GM19468 (cell line): ENCODE measurements at regions not wholly inside any gene's neighbourhood (a gene's known extent, or its start where the extent isn't known, plus 50 kb on each side); places are given as distances from the start of the nearest gene placed in this dataset.

Experiments used
- ATAC-seq: cut with Tn5 transposase; IDR thresholded peaks from one replicate; pipeline ENCODE4 v1.9.1; 2021; ENCODE audit warnings: mild to moderate bottlenecking, moderate library complexity, moderate number of reproducible peaks; ENCODE audit not compliant: unreplicated experiment; ENCODE audit errors: extremely low read depth

DNA sequence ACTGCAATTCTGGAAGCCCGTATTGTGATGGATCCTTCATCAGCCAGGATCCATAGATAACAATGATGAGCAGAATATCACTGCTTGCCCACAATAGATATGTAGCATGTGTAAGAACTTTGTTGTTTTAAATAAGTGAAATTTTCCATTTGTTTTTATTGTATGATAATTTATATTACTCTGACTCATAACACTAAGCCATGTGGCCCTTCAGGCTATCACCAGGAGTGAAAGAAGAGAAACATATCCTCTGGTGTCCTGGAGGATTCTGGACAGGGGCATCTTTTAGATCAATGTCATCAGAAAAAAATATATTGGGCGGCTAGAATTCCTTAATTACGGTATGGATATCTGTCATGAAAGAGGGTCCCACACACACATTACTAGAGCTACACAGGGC lies 167.5 kb downstream of the SLC6A15 start:
- ATAC-seq: no peak

DNA sequence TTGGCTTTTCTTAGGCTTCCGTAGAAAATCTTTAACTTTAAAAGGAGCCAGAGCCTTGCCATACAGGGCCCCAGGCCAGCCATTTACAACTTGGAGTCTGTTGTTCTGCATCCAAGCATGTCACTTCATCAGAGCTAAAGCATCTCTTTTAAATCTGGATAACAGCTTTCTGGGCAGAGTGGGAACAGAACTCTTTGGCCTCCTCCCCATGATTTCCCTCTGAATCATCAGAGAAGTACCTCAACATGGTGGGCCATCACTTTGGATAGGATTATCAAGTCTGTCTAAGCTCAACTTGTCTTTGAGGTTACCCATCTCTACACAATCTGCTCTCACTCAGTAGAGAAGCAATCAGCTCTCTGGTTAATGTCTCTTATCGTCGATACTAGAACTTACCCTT lies 170.9 kb downstream of the SLC6A15 start:
- ATAC-seq: no peak

GRCh38 chr12:84741031-84741430 lies 171.6 kb downstream of the SLC6A15 start:
- ATAC-seq: no peak

GRCh38 chr12:84740602-84741001 lies 172.0 kb downstream of the SLC6A15 start:
- no peak for ATAC-seq

GRCh38 chr12:84738481-84738972 lies 174.1 kb downstream of the SLC6A15 start:
- ATAC-seq: no peak

GRCh38 chr12:84732828-84733340 lies 179.7 kb downstream of the SLC6A15 start:
- no peak for ATAC-seq

GRCh38 chr12:84730561-84731162 lies 181.9 kb downstream of the SLC6A15 start:
- no peak for ATAC-seq

DNA sequence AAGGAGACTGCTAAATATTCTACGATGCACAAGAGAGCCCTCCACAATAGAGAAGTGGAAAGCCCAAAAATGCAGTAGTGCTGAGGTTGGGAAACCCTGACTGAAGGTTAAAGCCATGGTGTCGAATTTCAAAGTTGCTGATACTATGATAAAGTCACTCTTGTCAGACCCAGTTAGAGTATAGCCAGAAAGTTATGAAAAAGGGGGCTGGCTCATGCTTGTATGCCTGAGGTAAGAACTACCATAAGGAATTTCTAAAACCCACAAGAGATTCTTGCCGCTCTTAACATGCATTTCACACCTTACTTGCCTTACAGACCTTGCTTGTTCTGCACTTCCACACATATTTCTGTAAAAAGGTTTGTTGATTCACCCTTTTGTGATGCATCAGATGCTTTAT lies 184.6 kb downstream of the SLC6A15 start:
- no peak for ATAC-seq

DNA sequence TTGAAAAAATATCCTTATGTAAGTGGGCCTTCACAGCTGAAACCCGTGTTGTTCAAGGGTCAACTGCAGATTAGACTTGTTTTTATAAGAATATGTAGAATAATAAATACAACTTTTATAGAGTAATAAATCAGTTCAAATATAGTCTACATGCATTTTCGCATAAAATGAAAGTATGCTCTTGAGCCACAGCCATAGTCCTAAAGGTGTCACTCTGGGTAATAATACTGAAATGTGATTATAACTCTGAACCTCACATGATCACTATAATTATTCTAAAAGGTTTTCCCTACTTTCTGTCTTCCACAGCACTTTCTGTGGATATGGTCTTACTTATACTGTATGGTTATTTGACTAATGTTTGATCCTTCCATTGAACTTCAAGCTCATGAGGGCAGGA lies 185.8 kb downstream of the SLC6A15 start:
- ATAC-seq: no peak

DNA sequence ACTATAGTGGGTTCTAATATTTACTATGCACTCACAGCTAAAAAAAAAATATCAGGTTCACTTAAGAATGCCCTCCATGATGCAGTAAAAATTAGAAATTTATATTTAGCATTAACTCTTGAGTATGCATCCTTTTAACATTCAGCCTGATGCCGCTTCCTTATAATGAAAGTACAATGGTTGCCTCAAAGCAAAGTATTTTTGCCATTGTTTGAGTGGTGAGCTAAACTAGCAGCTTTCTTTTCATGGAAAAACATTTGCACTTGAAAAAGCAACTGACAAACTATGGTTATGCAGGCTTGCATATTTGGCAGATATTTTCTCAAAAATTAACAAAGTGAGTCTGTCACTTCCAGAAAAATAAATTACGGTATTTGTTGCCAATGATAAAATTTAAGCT lies 188.6 kb downstream of the SLC6A15 start:
- no peak for ATAC-seq

DNA sequence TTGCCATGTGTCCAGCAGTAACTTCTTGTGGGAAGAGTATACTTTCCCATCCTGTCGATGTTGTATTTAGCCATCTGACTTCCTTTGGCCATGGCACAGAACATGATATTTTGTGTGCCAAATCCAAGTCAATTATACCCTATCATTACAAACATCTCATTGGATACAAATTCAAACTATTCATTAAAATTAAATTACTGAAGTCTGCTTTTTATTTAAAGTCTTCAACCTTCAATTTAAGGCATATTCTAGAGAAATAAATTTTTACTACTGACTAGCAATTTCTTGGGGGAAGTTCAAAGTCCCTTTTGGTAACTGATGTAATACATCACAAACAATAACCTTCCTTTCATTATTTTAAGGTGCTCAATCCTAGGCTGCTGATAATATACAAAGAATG lies 192.6 kb downstream of the SLC6A15 start:
- ATAC-seq: no peak

DNA sequence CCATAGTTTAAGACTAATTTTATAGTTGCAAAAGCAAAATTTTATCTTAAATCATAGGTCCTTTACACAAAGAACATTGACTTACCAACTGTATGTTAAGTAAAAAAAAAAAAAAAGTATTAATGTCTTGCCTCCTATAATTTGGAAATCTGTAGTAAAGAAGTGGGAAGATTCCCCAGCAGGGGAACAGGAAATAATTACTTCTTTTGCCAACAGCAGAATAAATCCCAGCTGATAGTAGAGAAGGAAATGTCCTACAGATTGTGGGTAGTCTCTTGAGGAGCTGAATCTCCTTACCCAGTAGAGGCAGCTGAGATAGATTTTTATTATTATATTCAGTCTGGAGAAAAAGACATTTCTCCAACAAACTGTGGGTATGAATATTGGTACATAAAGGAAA lies 193.7 kb downstream of the SLC6A15 start:
- no peak for ATAC-seq

- no peak for ATAC-seq
Measured at GRCh38 chr12:84712747-84713146, 199.9 kb downstream of the SLC6A15 start.

DNA sequence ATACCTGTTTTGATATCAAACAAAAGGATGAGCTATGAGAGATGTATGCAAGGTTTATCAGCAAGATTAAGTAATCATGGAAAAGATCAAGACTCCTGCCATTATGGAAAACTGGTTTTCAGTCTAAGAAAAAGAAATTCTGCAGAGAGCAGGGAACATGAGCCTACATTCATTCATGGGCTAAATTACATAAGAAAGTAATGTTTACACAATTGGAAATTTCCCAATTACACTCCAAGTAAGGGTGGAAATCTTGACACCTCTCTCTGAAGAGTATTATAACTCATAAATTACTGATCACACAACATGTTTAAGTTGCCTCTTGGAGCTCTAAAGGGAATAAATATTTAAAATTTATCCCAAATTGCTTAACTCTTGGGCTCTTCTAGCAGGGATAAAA lies 206.2 kb downstream of the SLC6A15 start:
- no peak for ATAC-seq

- ATAC-seq: no peak
Measured at GRCh38 chr12:84704856-84705255, 207.7 kb downstream of the SLC6A15 start.

DNA sequence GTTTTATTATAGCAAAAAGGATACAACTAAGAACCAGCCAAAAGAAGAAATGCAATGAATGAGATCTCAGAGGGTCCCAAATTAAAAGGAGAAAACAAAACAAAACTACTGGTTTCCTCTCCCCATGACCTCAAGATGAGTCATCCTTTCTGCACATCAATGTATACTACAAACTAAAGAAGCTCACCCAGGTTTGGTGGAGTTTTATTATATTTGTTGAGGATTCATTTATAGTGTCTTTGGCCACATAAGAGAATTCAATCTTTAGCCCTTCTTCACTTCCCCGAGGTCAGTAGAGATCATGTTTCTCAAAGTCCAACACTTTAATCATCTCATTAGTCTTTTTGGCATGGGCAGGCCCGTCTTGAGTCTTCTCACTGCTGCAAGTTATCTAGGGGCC lies 210.6 kb downstream of the SLC6A15 start:
- ATAC-seq: no peak

GRCh38 chr12:84701041-84701440 lies 211.6 kb downstream of the SLC6A15 start:
- ATAC-seq: no peak

DNA sequence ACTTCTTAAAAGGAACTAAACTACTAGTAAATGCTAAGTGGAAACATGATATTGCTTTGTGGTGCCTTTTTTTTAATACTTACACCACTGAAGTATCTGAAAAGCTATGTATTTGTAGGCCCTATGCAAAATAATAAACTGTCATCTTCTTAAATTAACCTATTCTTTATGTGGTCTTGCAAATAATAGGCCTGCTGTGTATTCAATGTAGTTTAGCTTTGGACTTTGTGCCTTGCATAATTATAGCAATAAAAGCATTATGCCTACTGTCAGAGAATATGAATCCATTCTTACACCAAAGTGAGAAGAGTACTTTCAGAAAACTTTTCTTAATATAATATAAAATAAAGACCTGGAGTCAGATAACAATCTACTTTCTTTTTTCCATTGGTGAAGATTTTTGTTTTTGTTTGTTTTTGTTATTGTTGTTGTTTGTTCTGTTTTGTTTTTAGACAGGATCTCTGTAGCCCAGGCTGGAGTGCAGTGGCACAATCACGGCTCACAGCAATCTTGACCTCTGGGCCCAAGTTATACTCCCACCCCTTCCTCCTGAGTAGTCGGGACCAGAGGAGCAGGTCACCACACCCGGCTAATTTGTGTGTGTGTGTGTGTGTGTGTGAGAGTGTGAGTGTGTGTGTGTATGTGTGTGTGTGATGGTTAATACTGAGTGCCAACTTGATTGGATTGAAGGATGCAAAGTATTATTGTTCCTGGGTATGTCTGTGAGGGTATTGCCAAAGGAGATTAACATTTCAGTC lies 213.8 kb downstream of the SLC6A15 start:
- no peak for ATAC-seq

DNA sequence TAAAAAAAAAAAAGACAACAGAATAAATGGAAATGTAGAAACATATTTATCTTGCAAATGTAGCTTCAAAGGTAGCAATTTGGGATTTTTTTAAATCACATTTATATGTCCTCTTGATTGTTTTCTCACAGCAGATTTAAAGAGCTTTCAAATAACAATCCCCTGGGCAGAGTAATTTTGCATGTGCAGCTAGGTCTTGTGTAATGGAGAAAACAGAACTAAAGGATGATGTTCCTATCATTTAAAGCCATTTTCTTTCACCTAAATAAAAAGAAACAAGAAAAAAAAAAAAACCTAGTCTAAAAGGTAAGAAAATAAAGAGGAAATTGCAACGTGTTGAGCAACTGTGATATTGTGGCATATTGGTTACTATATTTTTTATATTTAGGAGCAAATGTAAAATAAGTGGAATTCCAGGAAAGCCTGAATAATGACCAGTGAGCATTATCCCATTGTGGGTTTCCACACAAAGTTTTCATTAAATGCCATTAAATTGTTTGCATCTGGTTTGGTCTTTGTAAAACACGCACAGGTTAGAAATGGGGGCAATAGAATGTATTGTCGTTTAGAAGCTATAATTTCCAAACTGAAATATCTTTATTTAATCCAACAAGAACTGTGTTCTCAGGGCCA lies 215.6 kb downstream of the SLC6A15 start:
- no peak for ATAC-seq

DNA sequence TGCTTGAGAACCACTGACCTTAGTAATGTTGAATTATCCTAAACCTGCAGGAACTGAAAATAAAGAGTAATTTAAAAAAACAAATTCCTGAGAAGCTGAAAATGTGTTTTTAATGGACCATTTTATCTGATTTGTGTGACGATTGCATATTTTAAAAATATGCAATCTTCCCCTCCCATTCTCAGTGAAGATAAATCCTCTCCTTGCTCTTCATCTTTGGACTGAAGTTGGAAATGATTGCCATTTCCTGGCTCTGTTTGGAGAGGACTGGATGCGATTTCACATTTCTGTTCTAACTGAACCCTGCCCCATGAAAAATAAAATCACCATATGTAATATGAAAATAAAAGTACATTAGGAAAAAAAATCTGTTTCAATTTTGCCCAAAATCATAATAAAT lies 216.3 kb downstream of the SLC6A15 start:
- ATAC-seq: no peak

DNA sequence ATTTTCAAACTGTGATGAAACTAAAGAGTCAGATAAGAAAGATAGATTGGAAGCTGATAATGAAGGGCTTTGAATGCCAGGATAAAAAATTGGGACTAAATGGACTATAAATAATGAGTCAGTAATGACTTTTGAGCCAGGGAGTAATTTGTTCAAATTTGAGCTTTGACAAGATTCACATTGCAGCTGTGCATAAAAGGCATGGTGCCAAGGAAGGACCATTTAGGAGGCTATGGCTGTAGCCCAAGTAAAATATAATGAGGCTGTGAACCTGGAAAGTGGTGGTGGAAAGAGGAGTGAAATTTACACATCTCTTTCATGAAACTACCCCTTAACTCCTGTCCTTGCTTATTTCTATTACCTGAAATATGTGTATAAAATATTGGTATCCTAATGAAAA lies 218.5 kb downstream of the SLC6A15 start:
- ATAC-seq: no peak
